Left hindlimb (tissue), 1 donor: ENCODE measurements at regions not wholly inside any gene's neighbourhood (a gene's known extent, or its start where the extent isn't known, plus 50 kb on each side); places are given as distances from the start of the nearest gene placed in this dataset.
"Not testable (repeated sequence)": the region's sequence is repeated elsewhere in the genome, so short reads cannot be mapped to it uniquely, and the experiment has no call there.

Experiments used
- DNase-seq: peaks from one replicate; pipeline ENCODE4 v3.0.0-alpha.2; 2018

DNA sequence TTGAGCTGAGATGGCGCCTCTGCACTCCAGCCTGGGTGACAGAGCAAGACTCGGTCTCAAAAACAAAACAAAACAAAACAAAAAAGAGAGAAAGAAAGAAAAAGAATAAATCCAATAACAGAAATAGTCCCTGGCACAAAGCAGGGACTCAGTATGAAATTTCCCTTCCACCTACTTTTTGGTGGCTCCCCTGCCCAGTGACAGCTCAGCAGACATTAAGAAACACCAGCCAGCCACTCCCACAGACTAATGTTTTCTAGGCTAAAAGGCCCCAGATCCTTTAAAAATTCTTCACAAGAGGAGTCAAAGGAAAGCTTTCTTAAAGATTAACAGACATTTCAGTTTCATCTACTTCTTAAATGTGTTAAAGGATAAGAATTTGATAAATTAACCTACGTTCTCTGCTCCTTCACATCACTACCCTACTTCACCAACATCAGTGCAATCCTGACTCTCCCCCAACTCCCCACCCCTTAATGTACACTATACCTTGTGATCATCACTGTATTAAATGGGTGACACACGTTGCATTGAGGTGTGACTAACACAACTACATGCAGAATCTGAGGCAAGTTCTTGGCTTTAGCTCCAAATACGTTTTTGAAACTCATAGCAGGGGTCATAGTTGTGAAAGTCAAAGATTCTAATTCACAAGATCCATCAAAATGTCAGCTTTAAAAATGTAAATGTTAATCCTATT lies 114.5 kb upstream of the CAV2 start:
- DNase-seq, result no peak

DNA sequence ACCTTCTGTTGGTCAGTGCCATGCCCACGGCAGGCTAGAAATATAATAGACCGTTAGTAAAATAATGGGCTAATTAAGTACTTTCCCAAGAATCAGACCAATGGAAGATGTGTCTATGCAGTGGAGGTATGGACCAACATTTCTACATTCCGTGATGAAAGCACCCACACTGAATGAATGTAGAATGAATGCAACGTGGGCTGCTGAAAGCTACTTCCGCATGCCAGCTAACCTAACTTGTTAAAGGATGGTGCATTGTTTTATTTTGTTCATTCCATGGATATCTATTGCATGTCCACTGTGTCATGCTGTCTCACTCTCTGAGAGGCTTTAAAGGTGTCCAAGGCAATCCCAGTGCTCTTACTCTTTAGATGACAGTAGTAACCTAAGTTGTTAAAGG lies 112.9 kb upstream of the CAV2 start:
- DNase-seq, result no peak

DNA sequence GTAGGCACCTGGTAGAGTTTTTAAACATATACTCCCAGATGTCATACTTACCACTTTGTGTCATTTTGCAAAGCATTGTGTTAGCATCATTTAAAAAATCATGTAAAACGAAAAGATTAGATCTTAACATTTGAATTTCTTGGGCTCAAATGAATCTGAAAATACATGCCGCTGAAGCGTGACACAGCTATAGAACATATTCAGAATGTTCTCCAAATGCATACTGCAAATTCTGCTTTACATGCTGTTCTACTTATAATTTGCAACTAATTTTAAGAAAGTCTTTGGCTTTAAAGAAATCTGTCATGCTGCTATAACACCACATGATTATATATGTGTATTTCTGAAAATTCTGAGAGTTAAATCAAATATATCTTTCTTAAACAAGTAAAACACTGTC lies 109.2 kb upstream of the CAV2 start:
- DNase-seq, result no peak

DNA sequence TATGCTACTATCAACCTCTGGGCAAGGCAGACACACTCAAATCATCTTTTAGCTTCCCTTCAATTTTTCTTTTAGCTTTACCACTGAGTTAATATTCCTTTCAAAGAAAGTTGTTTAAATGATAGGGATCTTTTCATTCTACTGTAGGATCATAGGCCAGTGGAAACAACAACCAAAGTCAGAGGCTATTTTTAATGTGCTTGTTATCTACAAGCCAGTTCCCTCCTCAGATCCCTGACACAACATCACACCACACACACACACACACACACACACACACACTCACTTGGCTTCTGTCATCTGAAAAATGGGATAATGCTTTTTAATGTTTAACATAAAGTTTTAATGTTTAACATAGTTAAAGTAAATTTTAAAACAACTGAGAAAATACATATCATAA lies 106.7 kb upstream of the CAV2 start:
- no peak for DNase-seq

DNA sequence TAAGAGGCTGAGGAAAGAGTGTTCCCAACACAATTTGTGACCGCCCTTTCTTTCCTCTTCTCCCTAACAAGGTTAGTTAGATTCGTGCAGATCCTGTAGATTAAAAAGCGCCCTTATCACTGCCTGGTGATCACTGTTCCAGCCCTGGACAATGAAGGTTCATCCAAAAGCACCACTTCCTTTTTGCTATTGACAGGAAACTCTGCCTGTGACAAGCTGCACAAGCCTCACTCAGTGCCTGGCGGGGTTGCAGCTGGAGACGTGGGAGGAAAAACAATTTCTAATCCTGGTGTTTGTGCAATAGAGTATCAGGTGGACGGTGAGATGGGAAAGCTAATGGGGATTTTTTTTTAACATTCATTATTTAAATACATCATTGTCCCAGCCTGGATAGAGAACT lies 105.9 kb upstream of the CAV2 start:
- DNase-seq, result no peak

DNA sequence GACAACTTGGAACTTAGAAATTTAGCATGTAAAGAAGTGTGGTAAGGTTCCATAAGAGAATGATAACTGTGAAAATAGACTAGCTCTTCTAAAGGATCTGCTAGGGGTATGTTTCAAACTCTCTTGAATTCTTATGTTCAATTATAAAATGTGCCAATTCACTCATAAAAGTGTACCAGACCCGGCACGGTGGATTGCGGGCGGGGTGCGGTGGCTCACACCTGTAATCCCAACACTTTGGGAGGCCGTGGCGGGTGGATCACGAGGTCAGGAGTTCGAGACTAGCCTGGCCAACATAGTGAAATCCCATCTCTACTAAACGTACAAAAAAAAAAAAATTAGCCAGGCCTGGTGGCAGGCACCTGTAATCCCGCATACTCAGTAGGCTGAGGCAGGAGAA lies 105.4 kb upstream of the CAV2 start:
- DNase-seq, result no peak

DNA sequence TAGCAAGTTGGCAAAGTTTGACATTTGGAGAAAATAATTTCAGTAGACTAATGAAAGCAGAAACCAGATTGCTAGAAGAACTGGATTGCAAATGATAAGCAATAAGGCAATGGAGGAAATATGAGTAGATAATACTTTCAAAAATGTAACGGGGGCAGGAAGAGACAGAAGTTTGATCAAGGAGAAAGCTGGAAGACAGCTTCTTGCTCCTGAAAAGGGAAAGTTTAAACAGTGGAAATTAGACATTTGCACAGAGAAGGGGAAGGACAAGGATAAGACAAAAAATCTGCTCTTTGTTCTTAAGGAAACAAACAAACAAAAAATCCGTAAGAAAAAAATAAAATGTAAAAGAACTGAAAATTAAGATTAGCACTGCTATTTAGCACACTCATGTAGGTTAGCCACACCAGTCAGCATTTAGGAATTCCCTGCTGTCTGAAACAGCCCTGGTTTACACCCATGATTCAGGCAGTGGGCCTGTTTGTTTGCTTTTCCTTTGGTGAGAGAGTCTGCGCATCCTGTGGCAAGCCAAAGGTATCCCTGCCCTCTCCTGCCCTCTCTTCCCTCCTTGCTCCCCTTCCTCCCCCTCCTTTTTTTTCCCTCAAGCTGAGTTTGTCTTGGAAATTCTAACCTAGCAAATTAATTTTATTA lies 104.3 kb upstream of the CAV2 start:
- DNase-seq, result no peak

DNA sequence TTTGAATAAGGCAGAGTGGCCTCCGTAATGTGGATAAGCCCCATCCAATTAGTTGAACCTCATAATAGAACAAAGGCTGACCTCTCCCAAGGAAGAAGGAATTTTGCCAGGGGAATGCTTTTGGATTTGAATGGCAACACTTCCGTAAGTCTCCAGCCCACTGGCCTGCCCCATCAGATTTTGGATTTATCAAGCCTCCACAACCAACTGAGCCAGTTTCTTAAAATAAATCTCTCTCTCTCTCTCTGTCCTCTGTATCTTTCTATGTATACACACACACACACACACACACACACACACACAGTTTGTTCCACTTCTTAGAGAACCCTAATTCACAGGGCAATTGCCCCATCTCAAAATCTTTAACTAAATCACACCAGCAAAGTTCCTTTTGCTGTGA lies 100.9 kb upstream of the CAV2 start:
- DNase-seq, result no peak

DNA sequence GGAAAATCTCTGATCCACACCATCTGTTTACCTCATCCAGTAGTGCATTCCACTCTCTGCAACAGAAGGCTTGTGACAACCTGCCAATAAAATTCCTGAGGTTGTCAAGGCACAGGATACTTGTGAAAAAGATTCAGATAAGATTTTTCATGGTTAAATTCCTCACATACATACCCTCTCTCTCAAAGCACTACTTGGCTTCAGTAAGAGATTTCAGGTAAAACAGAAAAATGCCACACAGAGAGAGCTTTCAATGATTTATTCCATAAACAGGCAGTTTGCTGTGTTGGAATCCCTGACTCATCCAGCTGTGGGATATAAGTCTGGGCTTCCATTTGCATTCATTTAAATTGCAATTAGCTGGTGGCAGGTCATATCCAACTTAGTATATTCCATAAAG lies 99.7 kb upstream of the CAV2 start:
- no peak for DNase-seq

DNA sequence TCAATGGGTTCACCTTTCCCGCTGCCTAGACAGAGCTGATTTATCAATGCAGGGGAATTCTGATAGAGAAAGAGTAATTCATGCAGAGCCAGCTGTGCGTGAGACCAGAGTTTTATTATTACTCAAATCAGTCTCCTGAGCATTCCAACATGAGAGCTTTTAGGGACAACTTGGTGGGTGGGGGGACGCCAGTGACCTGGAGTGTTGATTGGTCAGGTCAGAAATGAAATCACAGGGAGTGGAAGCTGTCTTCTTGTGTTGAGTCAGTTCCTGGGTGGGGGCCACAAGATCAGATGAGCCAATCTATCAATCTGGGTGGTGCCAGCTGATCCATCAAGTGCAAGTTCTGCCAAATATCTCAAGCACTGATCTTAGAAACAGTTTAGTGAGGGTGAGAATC lies 99.0 kb upstream of the CAV2 start:
- DNase-seq, result no peak

DNA sequence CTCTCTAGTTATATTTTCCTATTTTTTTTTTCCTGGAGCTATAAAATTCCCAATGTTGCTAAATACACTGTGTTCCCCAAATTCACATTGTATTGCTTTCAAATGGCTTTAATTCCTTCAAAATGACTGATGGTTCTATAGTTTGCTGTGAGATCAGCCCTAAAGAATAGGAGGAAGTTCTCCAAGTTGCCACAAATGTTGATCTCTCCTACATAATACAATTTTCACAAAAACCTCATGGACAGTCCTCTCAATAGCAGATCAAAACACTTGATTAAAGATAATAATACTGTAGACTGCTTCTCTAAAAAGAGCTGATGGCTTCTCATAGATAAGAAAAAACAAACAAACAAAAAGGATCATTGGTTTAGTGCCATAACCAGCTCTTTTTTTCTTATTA lies 97.8 kb upstream of the CAV2 start:
- no peak for DNase-seq

DNA sequence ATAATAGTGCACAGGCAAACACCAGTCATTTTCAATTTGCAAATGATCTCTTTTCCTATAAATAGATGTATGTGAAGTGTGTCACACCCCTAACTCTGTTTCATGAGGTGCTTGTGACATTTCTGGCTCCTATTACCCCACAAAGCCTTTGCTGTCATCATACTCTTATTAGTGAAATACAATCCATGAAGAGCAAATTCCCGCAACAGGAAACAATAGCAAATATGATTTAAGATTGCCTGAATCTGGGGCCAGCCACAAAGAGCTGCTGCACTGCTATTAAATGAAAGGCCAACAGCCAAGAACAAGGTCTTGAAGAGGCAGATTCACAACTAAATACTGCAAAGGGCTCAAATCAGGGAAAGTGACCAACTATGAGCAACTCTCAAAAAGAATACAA lies 96.3 kb upstream of the CAV2 start:
- DNase-seq, result no peak

DNA sequence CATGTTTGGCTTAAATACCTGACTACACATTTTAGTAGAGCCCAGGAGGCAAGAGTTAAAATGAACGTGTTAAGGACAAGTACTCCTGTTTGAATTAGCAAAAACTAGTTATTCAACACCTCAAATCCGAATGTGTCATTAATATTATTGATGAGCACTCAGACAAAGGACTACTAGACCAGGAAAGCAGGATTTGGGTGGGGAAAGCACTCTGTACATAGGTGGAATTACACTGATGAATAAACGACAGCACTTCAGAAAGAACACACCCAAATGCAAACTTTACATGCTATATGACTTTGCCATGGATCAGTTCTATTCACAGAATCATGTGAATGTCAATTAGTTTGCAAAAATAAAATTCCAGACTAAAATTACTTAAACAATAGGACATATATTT lies 95.1 kb upstream of the CAV2 start:
- no peak for DNase-seq

DNA sequence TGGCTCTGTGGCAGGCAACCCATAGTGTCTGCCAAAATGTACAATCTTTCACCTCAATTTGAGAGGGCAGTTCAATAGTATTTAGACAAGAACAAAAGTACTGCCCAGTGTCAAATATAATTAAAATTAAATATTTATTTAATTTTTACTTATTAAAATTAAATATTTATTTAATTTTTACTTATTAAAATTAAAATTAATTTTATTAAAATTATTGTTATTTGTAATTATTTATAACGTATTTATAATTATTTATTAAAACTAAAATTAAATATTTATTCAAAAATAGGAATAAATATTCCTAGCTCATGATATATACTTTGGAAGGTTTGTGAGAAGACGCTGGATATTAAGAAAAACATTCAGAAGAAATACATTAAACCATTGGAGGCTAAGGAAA lies 93.7 kb upstream of the CAV2 start:
- DNase-seq, result no peak

DNA sequence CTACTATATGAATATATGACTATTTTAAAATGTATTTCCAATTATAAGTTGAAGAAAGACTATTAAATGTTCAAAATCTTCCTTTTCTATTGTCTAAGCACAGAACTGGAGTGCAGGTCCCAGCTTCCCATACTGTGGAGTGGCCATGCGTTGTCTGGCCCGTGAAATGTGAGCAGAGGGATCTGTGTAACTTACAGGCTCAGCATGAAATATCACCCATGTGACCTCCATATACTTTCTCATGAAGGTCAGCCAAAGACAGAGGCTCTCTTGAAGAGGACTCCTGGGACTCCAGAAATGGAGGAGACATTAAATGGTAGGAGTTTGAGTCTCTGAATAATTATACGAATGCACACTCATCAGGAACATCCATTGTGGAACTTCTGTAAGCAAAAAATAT lies 92.4 kb upstream of the CAV2 start:
- DNase-seq, result no peak

DNA sequence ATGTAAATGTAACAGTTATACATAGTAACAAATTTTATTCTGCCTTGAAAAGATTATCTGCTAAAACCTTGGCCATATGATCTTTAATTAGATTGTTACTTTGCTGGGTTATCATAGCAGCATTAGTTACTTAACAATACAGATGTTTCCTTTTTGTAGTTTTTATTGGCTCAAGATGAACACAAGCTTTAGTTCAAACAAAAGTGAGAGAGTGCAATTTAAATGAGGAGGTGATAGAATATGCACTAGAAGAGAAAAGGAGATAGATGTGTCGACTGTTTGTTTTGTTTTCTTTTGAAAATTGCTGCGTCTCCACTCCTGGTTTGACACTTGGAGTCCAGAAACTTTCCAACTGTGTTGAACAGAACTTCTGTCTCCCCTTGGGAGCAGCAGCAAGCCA lies 91.4 kb upstream of the CAV2 start:
- DNase-seq, result no peak

DNA sequence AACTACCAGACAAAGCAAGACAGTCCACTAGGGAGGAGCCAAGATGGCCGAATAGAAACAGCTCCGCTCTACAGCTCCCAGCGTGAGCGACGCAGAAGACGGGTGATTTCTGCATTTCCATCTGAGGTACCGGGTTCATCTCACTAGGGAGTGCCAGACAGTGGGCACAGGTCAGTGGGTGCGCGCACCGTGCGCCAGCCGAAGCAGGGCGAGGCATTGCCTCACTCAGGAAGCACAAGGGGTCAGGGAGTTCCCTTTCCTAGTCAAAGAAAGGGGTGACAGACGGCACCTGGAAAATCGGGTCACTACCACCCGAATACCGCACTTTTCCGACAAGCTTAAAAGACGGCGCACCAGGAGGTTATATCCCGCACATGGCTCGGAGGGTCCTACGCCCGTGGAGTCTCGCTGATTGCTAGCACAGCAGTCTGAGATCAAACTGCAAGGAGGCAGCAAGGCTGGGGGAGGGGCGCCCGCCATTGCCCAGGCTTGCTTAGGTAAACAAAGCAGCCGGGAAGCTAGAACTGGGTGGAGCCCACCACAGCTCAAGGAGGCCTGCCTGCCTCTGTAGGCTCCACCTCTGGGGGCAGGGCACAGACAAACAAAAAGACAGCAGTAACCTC lies 90.6 kb upstream of the CAV2 start:
- DNase-seq, result not testable (repeated sequence)

DNA sequence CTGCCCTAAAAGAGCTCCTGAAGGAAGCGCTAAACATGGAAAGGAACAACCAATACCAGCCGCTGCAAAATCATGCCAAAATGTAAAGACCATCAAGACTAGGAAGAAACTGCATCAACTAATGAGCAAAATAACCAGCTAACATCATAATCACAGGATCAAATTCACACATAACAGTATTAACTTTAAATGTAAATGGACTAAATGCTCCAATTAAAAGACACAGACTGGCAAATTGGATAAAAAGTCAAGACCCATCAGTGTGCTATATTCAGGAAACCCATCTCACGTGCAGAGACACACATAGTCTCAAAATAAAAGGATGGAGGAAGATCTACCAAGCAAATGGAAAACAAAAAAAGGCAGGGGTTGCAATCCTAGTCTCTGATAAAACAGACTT lies 88.8 kb upstream of the CAV2 start:
- not testable (repeated sequence) for DNase-seq

DNA sequence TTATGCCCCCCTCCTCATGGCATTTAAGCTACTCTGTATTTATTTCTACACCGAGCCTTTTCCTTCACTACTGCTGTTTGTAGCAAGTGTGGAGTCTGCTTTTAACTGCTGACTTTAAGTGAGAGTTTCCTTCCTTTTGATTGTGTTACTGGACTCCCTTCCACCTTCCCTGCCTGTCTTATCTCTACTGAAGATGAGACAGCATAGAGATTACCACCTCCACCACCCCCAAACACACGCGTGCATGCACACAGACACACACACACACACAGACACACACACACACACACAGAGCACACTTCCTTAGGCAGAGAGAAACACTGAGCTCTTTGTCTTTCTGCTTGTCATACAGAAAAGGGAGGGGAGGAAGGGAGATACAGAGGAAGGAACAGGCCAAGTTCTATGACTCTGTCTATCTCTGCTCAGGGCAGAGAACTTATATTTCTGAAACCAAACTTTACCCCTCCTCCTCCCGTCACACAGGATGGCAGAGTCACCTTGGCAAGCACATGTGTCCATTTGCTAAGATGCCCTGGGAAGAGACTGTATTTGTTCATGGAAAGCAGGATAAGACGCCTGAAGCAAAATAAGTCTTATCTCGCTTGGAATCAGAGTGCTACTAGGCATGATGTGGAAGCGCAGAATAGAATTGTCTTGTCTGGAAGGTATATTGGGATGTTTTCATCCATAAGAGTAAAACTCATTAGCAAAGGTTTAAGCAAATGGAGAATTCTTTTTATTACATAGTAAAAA lies 81.8 kb upstream of the CAV2 start:
- no peak for DNase-seq

DNA sequence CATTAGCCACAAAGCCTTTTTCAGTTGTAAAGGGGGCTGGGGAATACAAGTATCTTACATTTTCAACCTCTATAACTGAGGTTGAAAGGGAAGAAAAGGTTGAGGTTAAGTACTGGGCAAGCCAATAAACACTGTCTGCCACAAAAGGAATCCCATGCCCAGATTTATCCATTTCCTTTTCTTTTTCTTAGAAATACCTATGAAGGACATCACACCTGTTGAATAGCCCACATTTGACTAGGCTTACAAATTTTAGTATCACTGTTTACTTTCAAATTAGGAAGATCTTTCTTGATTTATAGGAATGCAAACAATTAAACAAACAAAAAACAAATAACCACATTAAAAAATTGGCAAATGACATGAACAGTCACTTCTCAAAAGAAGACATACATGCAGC lies 81.0 kb upstream of the CAV2 start:
- no peak for DNase-seq

DNA sequence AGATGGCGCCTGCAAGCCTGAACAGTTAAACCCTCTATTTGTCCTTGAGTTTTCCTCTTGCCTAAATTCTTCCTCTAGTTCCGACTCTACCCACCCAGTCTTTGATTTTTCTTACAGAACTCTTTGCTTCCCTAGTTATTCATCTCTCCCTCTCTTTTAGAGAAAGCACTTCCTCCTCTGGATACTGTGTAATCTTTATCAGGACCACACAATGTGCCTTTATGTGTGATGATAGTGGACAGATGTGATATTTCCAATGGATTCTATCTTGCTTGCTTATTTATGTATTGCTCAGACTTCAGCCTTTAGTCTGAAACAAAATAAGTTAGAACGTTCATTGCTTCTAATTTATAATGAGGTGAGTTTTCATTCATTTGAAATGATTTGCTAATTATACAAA lies 79.5 kb upstream of the CAV2 start:
- DNase-seq, result no peak

DNA sequence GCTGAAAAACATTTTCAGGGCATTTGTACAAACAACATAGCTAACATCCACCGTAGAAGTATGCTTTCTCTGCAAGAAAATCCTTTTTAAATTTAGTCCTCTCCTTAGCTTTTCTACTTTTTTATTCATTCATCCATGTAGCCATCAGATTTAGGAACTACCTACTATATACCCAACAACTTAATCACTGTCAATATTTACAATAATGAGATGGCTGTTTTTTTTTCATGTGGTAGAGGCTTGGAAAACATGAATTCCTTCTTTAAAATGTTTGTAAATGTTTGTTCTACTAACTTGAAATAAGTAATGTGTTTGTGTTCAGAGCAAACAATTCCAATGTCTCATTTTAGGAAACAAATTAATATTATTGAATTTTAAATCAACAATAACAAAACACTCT lies 78.2 kb upstream of the CAV2 start:
- no peak for DNase-seq

DNA sequence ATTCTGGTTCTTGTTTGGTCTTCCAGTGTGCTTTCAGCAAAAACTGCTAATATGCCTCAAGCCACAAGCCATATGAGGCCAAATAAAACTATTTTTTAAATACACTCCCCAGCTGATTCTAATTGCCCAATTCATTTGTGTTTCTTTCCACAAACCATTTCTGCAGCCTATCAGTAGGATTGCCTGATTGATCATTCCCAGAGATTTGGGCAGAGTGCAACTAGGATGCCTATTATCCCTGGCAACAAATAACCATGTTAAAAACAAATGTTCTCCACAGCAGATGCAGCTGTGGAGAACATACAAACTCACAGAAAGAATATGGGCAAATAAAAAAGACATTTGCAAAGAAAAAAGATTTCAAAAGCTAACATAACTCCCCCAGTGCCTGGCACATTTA lies 76.9 kb upstream of the CAV2 start:
- DNase-seq, result no peak

DNA sequence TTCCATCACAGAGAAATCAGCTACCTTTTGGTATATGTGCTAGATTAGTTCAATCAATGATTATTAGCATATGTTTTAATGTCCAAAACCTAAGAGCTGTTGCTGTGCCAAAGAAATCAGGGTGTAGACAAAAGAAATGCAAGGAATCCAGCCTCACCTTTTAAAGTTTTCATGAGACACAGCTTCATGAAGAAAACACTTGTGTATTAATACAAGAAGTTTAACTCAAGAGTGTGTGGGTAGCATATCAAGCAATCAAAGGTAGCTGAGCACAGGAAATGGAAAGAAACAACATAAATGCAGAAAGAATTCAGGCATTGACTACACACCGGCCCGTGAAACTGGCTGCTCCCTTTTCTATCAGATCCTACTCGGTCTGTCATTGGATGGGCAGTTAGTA lies 76.0 kb upstream of the CAV2 start:
- no peak for DNase-seq
